GM23338 (cell line): ENCODE measurements at regions not wholly inside any gene's neighbourhood (a gene's known extent, or its start where the extent isn't known, plus 50 kb on each side); places are given as distances from the start of the nearest gene placed in this dataset.
"Not testable (repeated sequence)": the region's sequence is repeated elsewhere in the genome, so short reads cannot be mapped to it uniquely, and the experiment has no call there.

ENCODE experiments used
- ATAC-seq: fragments of 200-7000 bp; cut with Tn5 transposase; 3 replicates; pipeline ENCODE4 v1.9.1; 2020
- DNase-seq: peaks from one replicate; pipeline ENCODE4 v3.0.0-alpha.2; 2015; ENCODE audit warnings: low spot score
- H2AFZ ChIP-seq: fragments of 200-600 bp; sonication (generic); 2 replicates; pipeline ENCODE4 v1.8.0; 2016; ENCODE audit warnings: antibody characterized with exemption, mild to moderate bottlenecking, moderate library complexity
- H3F3A ChIP-seq: fragments of 200-600 bp; sonication (generic); replicated peaks from 2 replicates; pipeline ENCODE4 v1.8.0; 2017; ENCODE audit warnings: antibody characterized with exemption, mixed run types, low read depth
- H3K27ac ChIP-seq: fragments of 200-600 bp; sonication (generic); 2 replicates; pipeline ENCODE4 v1.6.1; 2016; ENCODE audit warnings: low read depth
- H3K27me3 ChIP-seq: fragments of 200-600 bp; sonication (generic); 2 replicates; pipeline ENCODE4 v1.8.0; 2016; ENCODE audit warnings: mild to moderate bottlenecking, mixed run types, moderate library complexity; ENCODE audit not compliant: insufficient read depth
- H3K36me3 ChIP-seq: fragments of 200-600 bp; sonication (generic); 2 replicates; pipeline ENCODE4 v1.8.0; 2016; ENCODE audit warnings: mild to moderate bottlenecking; ENCODE audit not compliant: insufficient read depth
- H3K4me1 ChIP-seq: fragments of 200-600 bp; sonication (generic); 2 replicates; pipeline ENCODE4 v1.8.0; 2016; ENCODE audit warnings: mild to moderate bottlenecking, moderate library complexity; ENCODE audit not compliant: insufficient read depth
- H3K4me2 ChIP-seq: fragments of 200-600 bp; sonication (generic); 2 replicates; pipeline ENCODE4 v1.7.1; 2017; ENCODE audit warnings: mixed run types
- H3K4me3 ChIP-seq: fragments of 200-600 bp; sonication (generic); 2 replicates; pipeline ENCODE4 v1.6.1; 2016; ENCODE audit warnings: mixed run types
- H3K79me2 ChIP-seq: fragments of 200-600 bp; sonication (generic); replicated peaks from 2 replicates; pipeline ENCODE4 v1.8.0; 2017; ENCODE audit warnings: mild to moderate bottlenecking; ENCODE audit not compliant: insufficient read depth
- H3K9me2 ChIP-seq: fragments of 200-600 bp; sonication (generic); 2 replicates; pipeline ENCODE4 v1.8.0; 2017; ENCODE audit not compliant: insufficient read depth
- H4K20me1 ChIP-seq: fragments of 200-600 bp; sonication (generic); replicated peaks from 2 replicates; pipeline ENCODE4 v1.8.0; 2017; ENCODE audit warnings: mild to moderate bottlenecking; ENCODE audit not compliant: insufficient read depth
- H3K27ac Mint-ChIP-seq: 2 replicates; pipeline ENCODE4 v1.8.0; 2020; ENCODE audit warnings: inconsistent platforms, mild to moderate bottlenecking, moderate library complexity, mixed read lengths
- H3K27me3 Mint-ChIP-seq: 3 replicates; pipeline ENCODE4 v1.8.0; 2022; ENCODE audit warnings: low read depth, mild to moderate bottlenecking, moderate library complexity, mixed read lengths, inconsistent platforms; ENCODE audit not compliant: insufficient read depth, poor library complexity
- H3K36me3 Mint-ChIP-seq: 3 replicates; pipeline ENCODE4 v1.8.0; 2021; ENCODE audit warnings: low read depth, mild to moderate bottlenecking, inconsistent platforms, moderate library complexity, mixed read lengths
- H3K4me1 Mint-ChIP-seq: 3 replicates; pipeline ENCODE4 v1.8.0; 2020; ENCODE audit warnings: mild to moderate bottlenecking, inconsistent platforms, mixed read lengths
- H3K4me3 Mint-ChIP-seq: 3 replicates; pipeline ENCODE4 v1.8.0; 2021; ENCODE audit warnings: moderate library complexity, mild to moderate bottlenecking, inconsistent platforms, mixed read lengths
- H3K9me3 Mint-ChIP-seq: 3 replicates; pipeline ENCODE4 v1.8.0; 2020; ENCODE audit warnings: moderate library complexity, mild to moderate bottlenecking, inconsistent platforms, mixed read lengths

GRCh38 chr2:111471791-111472530 lies 351.2 kb downstream of the BCL2L11 start:
- not testable (repeated sequence) for H3K4me2 ChIP-seq, H3K36me3 Mint-ChIP-seq, H3K4me3 ChIP-seq, H3K27ac Mint-ChIP-seq, H3K79me2 ChIP-seq, DNase-seq, H4K20me1 ChIP-seq, H3K36me3 ChIP-seq, H3K4me1 ChIP-seq, ATAC-seq, H3K9me2 ChIP-seq, H3K27me3 Mint-ChIP-seq, H3K4me3 Mint-ChIP-seq, H3K9me3 Mint-ChIP-seq, H2AFZ ChIP-seq, H3K27ac ChIP-seq, H3K4me1 Mint-ChIP-seq, H3F3A ChIP-seq, H3K27me3 ChIP-seq

GRCh38 chr2:111472844-111473403 lies 352.2 kb downstream of the BCL2L11 start:
- not testable (repeated sequence) for H3K4me2 ChIP-seq, H3K27me3 ChIP-seq, H3K27me3 Mint-ChIP-seq, H3K9me2 ChIP-seq, H3K36me3 ChIP-seq, H3F3A ChIP-seq, H3K27ac ChIP-seq, H3K4me3 Mint-ChIP-seq, H3K9me3 Mint-ChIP-seq, H4K20me1 ChIP-seq, H3K4me3 ChIP-seq, H3K36me3 Mint-ChIP-seq, H3K79me2 ChIP-seq, H3K4me1 Mint-ChIP-seq, H2AFZ ChIP-seq, ATAC-seq, H3K4me1 ChIP-seq, DNase-seq
- peak overlapping the region; percentile 6; the same call in 1 of the 2 replicates for H3K27ac Mint-ChIP-seq

GRCh38 chr2:111473522-111473921 lies 352.8 kb downstream of the BCL2L11 start:
- ATAC-seq, H3K4me3 ChIP-seq, H3K36me3 Mint-ChIP-seq, H3K4me2 ChIP-seq, H4K20me1 ChIP-seq, H3K79me2 ChIP-seq, H3K36me3 ChIP-seq, H3K27me3 Mint-ChIP-seq, H3K4me1 ChIP-seq, H3K4me1 Mint-ChIP-seq, DNase-seq, H3K9me2 ChIP-seq, H2AFZ ChIP-seq, H3K4me3 Mint-ChIP-seq, H3K9me3 Mint-ChIP-seq, H3K27me3 ChIP-seq, H3K27ac ChIP-seq, H3F3A ChIP-seq, H3K27ac Mint-ChIP-seq: not testable (repeated sequence)

GRCh38 chr2:111474198-111474705 lies 353.5 kb downstream of the BCL2L11 start:
- H3K9me2 ChIP-seq, H3K4me1 Mint-ChIP-seq, DNase-seq, H3K27ac ChIP-seq, H3K4me3 ChIP-seq, H3K4me3 Mint-ChIP-seq, H3K36me3 ChIP-seq, H4K20me1 ChIP-seq, H3K79me2 ChIP-seq, H3K4me2 ChIP-seq, H3K4me1 ChIP-seq, H3K9me3 Mint-ChIP-seq, ATAC-seq, H3K27me3 ChIP-seq, H3F3A ChIP-seq, H3K36me3 Mint-ChIP-seq, H2AFZ ChIP-seq, H3K27ac Mint-ChIP-seq, H3K27me3 Mint-ChIP-seq: not testable (repeated sequence)

GRCh38 chr2:111478335-111478734 lies 357.6 kb downstream of the BCL2L11 start:
- not testable (repeated sequence) for H3K4me1 Mint-ChIP-seq, H3K36me3 Mint-ChIP-seq, H3K9me3 Mint-ChIP-seq, H3K27me3 ChIP-seq, H3K4me1 ChIP-seq, H3K79me2 ChIP-seq, ATAC-seq, H3K4me3 Mint-ChIP-seq, H2AFZ ChIP-seq, H3K27ac Mint-ChIP-seq, H3K36me3 ChIP-seq, H3K9me2 ChIP-seq, H3K4me2 ChIP-seq, H4K20me1 ChIP-seq, H3K27me3 Mint-ChIP-seq, H3F3A ChIP-seq, DNase-seq, H3K4me3 ChIP-seq, H3K27ac ChIP-seq
